M059J (cell line): ENCODE measurements at regions not wholly inside any gene's neighbourhood (a gene's known extent, or its start where the extent isn't known, plus 50 kb on each side); places are given as distances from the start of the nearest gene placed in this dataset.
"Not testable (repeated sequence)": the region's sequence is repeated elsewhere in the genome, so short reads cannot be mapped to it uniquely, and the experiment has no call there.

Source experiments
- DNase-seq: peaks from one replicate; pipeline ENCODE4 v3.0.0-alpha.2; 2012; ENCODE audit warnings: low read depth

DNA sequence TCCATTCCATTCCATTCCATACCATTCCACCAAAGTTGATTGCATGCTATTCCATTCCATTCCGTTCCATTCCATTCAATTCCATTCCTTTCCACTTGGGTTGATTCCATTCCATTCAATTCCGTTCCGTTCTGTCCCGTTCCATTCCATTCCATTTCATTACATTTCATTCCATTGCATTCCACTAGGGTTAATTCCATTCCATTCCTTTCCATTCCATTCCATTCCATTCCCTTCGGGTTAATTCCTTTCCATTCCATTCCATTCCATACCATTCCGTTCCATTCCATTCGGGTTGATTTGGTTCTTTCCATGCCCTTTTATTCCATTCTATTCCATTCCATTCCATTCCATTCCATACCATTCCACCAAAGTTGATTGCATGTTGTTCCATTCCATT lies 131.9 kb downstream of the CWH43 start:
- DNase-seq, result not testable (repeated sequence)

DNA sequence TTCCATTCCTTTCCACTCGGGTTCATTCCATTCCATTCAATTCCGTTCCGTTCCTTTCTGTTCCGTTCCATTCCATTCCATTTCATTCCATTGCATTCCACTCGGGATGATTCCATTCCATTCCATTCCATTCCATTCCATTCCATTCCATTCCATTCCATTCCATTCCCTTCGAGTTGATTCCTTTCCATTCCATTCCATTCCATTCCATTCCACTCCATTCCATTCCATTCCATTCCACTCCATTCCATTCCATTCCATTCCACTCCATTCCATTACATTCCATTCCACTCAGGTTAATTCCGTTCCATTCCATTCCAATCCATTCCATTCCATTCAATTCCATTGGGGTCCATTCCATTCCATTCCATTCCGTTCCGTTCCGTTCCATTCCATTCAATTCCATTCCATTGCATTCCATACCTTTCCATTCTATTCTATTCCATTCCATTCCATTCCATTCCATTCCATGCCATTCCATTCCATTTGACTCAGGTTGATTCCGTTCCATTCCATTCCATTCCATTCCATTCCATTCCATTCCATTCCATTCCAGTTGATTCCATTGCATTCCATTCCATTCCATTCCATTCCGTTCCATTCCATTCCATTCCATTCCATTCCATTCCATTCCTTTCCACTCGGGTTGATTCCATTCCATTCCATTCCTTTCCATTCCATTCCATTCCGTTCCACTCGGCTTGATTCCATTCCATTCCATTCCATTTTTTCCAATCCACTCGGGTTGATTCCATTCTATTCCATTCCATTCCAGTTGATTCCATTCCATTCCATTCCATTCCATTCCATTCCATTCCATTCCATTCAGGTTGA lies 132.5 kb downstream of the CWH43 start:
- DNase-seq, result peak; percentile 15

GRCh38 chr4:49119345-49119744 lies 133.3 kb downstream of the CWH43 start:
- DNase-seq, result peak; percentile 7

DNA sequence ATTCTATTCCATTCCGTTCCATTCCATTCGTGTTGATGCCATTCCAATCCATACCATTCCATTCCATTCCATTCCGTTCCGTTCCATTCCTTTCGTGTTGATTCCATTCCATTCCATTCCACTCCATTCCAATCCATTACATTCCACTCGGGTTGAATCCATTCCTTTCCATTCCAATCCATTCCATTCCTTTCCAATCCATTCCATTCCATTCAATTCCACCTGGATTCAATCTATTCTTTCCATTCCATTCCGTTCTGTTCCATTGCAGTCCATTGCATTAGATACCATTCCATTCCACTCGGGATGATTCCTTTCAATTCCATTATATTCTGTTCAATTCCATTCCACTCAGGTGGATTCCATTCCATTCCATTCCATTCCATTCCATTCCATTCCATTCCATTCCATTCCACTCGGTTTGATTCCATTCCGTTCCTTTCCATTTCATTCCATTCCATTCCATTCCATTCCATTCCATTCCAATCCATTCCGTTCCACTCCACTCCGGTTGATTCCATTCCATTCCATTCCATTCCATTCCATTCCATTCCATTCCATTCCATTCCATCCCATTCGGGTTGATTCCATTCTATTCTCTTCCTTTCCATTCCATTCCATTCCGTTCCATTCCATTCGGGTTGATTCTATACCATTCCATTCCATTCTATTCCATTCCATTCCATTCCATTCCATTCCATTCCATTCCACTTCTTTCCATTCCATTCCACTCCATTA lies 134.1 kb downstream of the CWH43 start:
- peak; percentile 22 for DNase-seq

DNA sequence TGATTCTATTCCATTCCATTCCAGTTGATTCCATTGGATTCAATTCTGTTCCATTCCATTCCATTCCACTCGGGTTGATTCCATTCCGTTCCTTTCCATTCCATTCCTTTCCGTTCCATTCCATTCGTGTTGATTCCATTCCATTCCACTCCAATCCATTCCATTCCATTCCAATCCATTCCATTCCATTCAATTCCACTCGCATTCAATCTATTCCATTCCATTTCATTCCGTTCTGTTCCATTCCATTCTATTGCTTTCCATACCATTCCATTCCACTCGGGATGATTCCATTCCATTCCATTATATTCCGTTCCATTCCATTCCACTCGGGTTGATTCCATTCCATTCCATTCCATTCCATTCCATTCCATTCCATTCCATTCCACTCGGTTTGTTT lies 134.7 kb downstream of the CWH43 start:
- peak; percentile 51 for DNase-seq

DNA sequence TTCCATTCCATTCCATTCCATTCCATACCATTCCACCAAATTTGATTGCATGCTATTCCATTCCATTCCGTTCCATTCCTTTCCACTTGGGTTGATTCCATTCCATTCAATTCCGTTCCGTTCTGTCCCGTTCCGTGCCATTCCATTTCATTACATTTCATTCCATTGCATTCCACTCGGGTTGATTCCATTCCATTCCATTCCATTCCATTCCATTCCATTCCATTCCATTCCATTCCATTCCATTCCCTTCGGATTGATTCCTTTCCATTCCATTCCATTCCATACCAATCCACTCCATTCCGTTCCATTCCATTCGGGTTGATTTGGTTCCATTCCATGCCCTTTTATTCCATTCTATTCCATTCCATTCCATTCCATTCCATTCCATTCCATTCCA lies 140.4 kb downstream of the CWH43 start:
- not testable (repeated sequence) for DNase-seq

DNA sequence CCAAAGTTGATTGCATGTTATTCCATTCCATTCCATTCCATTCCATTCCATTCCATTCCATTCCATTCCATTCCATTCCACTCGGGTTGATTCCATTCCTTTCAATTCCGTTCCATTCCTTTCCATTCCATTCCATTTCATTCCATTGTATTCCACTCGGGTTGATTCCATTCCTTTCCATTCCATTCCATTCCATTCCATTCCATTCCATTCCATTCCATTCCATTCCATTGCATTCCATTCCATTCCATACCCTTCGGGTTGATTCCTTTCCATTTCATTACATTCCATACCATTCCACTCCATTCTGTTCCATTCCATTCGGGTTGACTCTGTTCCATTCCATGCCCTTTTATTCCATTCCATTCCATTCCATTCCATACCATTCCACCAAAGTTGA lies 140.8 kb downstream of the CWH43 start:
- not testable (repeated sequence) for DNase-seq

GRCh38 chr4:49129385-49129784 lies 143.3 kb downstream of the CWH43 start:
- DNase-seq, result not testable (repeated sequence)

DNA sequence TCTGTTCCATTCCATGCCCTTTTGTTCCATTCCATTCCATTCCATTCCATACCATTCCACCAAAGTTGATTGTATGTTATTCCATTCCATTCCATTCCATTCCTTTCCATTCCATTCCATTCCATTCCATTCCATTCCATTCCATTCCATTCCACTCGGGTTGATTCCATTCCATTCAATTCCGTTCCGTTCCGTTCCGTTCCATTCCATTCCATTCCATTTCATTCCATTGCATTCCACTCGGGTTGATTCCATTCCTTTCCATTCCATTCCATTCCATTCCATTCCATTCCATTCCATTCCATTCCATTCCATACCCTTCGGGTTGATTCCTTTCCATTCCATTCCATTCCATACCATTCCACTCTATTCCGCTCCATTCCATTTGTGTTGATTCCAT lies 143.8 kb downstream of the CWH43 start:
- not testable (repeated sequence) for DNase-seq

GRCh38 chr4:49130724-49131123 lies 144.6 kb downstream of the CWH43 start:
- DNase-seq, result not testable (repeated sequence)

DNA sequence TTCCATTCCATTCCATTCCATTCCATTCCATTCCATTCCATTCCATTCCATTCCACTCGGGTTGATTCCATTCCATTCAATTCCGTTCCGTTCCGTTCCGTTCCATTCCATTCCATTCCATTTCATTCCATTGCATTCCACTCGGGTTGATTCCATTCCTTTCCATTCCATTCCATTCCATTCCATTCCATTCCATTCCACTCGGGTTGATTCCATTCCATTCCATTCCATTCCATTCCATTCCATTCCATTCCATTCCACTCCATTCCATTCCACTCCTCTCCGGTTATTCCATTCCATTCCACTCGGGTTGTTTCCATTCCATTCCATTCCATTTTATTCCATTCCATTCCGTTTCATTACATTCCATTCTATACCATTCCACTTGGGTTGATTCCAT lies 151.0 kb downstream of the CWH43 start:
- not testable (repeated sequence) for DNase-seq

GRCh38 chr4:49137961-49138360 lies 151.9 kb downstream of the CWH43 start:
- not testable (repeated sequence) for DNase-seq

GRCh38 chr4:49138818-49139217 lies 152.7 kb downstream of the CWH43 start:
- not testable (repeated sequence) for DNase-seq

DNA sequence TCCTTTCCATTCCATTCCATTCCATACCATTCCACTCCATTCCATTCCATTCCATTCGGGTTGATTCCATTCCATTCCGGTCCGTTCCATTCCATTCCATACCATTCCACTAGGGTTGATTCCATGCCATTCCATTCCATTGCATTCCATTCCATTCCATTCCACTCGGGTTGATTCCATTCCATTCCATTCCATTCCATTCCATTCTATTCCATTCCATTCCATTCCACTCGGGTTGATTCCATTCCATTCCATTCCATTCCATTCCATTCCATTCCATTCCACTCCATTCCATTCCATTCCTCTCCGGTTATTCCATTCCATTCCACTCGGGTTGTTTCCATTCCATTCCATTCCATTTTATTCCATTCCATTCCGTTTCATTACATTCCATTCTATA lies 153.4 kb downstream of the CWH43 start:
- DNase-seq, result not testable (repeated sequence)

GRCh38 chr4:49140351-49140750 lies 154.3 kb downstream of the CWH43 start:
- not testable (repeated sequence) for DNase-seq

GRCh38 chr4:49141955-49142354 lies 155.9 kb downstream of the CWH43 start:
- not testable (repeated sequence) for DNase-seq

DNA sequence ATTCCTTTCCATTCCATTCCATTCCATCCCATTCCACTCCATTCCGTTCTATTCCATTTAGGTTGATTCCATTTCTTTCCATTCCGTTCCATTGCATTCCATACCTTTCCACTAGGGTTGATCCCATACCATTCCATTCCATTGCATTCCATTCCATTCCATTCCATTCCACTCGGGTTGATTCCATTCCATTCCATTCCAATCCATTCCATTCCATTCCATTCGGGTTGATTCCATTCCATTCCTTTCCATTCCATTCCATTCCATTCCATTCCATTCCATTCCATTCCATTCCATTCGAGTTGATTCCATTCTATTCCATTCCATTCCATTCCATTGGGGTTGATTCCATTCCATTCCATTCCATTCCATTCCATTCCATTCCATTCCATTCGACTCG lies 161.1 kb downstream of the CWH43 start:
- DNase-seq, result not testable (repeated sequence)

DNA sequence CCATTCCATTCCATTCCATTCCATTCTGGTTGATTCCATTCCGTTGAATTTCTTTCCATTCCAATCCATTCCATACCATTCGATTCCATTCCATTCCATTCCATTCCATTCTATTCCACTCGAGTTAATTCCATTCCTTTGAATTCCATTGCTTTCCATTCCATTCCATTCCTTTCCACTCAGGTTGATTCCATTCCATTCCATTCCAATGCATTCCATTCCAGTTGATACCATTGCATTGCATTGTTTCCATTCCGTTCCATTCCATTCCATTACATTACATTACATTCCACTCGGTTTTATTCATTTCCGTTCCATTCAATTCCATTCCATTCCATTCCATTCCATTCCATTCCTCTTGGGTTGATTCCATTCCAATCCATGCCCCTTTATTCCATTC lies 161.5 kb downstream of the CWH43 start:
- DNase-seq, result not testable (repeated sequence)

DNA sequence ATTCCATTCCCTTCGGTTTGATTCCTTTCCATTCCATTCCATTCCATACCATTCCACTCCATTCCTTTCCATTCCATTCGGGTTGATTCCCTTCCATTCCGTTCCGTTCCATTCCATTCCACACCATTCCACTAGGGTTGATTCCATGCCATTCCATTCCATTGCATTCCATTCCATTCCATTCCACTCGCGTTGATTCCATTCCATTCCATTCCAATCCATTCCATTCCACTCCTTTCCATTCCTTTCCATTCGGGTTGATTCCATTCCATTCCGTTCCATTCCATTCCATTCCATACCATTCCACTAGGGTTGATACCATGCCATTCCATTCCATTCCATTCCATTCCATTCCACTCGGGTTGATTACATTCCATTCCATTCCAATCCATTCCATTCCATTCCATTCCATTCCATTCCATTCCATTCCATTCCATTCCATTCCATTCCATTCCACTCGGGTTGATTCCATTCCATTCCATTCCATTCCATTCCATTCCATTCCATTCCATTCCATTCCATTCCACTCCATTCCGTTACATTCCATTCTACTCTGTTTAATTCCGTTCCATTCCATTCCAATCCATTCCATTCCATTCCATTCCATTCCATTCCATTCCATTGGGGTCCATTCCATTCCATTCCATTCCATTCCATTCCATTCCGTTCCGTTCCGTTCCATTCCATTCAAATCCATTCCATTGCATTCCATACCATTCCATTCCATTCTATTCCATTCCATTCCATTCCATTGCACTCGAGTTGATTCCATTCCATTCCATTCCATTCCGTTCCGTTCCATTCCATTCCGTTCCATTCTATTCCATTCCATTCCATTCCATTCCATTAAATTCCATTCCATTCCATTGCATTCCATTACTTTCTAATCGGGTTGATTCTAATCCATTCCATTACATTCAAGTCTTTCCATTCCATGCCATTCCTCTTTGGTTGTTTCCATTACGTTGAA lies 163.2 kb downstream of the CWH43 start:
- DNase-seq, result peak; percentile 67

- not testable (repeated sequence) for DNase-seq
Observed at GRCh38 chr4:49150351-49151083, 164.4 kb downstream of the CWH43 start.

DNA sequence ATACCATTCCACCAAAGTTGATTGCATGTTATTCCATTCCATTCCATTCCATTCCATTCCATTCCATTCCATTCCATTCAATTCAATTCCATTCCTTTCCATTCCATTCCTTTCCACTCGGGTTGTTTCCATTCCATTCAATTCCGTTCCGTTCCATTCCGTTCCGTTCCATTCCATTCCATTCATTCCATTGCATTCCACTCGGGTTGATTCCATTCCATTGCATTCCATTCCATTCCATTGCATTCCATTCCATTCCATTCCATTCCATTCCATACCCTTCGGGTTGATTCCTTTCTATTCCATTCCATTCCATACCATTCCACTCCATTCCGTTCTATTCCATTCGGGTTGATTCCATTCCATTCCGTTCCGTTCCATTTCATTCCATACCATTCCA lies 166.9 kb downstream of the CWH43 start:
- not testable (repeated sequence) for DNase-seq
